Activated naive CD4-positive, alpha-beta T cell treated with anti-CD3 and anti-CD28 coated beads for 36 hours (primary cell): ENCODE measurements at regions not wholly inside any gene's neighbourhood (a gene's known extent, or its start where the extent isn't known, plus 50 kb on each side); places are given as distances from the start of the nearest gene placed in this dataset.
"Not testable (repeated sequence)": the region's sequence is repeated elsewhere in the genome, so short reads cannot be mapped to it uniquely, and the experiment has no call there.

Source experiments
- CTCF ChIA-PET: fragments of 350-600 bp; sonication (Branson Sonifier 250); formaldehyde crosslinking; loops from one replicate; lab custom pipeline; 2021; ENCODE audit warnings: antibody characterized with exemption; lab: Charles Lee
- DNase-seq: peaks from one replicate; pipeline ENCODE4 v3.0.0-alpha.2; 2020
- H3K27ac Mint-ChIP-seq: one replicate; pipeline ENCODE4 v1.8.0; 2021; ENCODE audit warnings: mild to moderate bottlenecking, mixed read lengths
- H3K27me3 Mint-ChIP-seq: one replicate; pipeline ENCODE4 v1.8.0; 2021; ENCODE audit warnings: low read depth, mixed read lengths
- H3K36me3 Mint-ChIP-seq: one replicate; pipeline ENCODE4 v1.8.0; 2021; ENCODE audit warnings: low read depth, mixed read lengths
- H3K4me1 Mint-ChIP-seq: one replicate; pipeline ENCODE4 v1.8.0; 2021; ENCODE audit warnings: low read depth, mixed read lengths
- H3K4me3 Mint-ChIP-seq: one replicate; pipeline ENCODE4 v1.8.0; 2021; ENCODE audit warnings: mild to moderate bottlenecking, moderate library complexity, mixed read lengths
- H3K9me3 Mint-ChIP-seq: one replicate; pipeline ENCODE4 v1.8.0; 2021; ENCODE audit warnings: mixed read lengths
- intact Hi-C: fragments of 100-400 bp; cut with micrococcal nuclease; formaldehyde crosslinking; loops from one replicate; pipeline ENCODE4 v1.15.1; 2023

GRCh38 chr3:181590939-181591338, 120.8 kb upstream of the SOX2 start:
- H3K27me3 Mint-ChIP-seq, DNase-seq, intact Hi-C loops, H3K4me1 Mint-ChIP-seq, CTCF ChIA-PET, H3K36me3 Mint-ChIP-seq, H3K4me3 Mint-ChIP-seq, H3K27ac Mint-ChIP-seq: not testable (repeated sequence)
- peaks cover 41% of the 10 kb centered on the region for H3K9me3 Mint-ChIP-seq

GRCh38 chr3:181582619-181583018, 129.1 kb upstream of the SOX2 start:
- no peaks in the 10 kb centered on the region for H3K36me3 Mint-ChIP-seq
- H3K9me3 Mint-ChIP-seq: peaks cover 13% of the 10 kb centered on the region
- intact Hi-C loops: no loop called here
- H3K27me3 Mint-ChIP-seq: no peaks in the 10 kb centered on the region
- no peak overlapping the region for H3K4me3 Mint-ChIP-seq
- CTCF ChIA-PET: interaction anchor here (0.7 kb wide), 1 partner anchor 183 kb away, joined by 3 read pairs; no protein-coding TSS in a partner anchor
- H3K4me1 Mint-ChIP-seq: no peaks in the 10 kb centered on the region
- no peak overlapping the region for H3K27ac Mint-ChIP-seq
- no peak for DNase-seq

- Mint-ChIP-seq H3K9me3 (peaks cover 6% of the 10 kb centered on the region), H3K27ac (no peak overlapping the region), H3K4me3 (no peak overlapping the region), H3K27me3 (no peaks in the 10 kb centered on the region), H3K36me3 (no peaks in the 10 kb centered on the region), H3K4me1 (no peaks in the 10 kb centered on the region)
- intact Hi-C loops: no loop called here
- CTCF ChIA-PET: no interaction called here
- no peak for DNase-seq
Observed at GRCh38 chr3:181581656-181582055, 130.1 kb upstream of the SOX2 start.

DNA sequence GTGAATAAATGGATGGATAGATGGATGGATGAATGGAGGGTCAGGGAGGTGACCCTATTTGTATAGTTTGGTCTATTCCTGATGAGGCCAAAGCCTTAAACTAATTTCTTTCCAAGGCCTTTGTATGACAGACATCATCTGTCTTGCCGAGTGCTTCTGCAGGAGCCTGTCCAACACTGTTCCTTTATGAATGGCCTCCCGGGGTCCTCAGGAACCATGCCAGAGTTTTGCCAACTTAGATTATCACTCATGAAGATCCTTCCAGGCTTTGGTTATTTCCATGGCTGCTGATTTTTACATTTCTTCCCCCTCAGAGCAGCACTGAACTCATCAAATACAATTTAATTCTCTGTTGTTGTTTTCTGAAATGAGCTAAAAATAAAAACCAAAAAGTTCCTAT, 133.0 kb upstream of the SOX2 start:
- CTCF ChIA-PET: no interaction called here
- Mint-ChIP-seq H3K27ac (no peak overlapping the region), H3K36me3 (no peaks in the 10 kb centered on the region), H3K4me3 (no peak overlapping the region), H3K27me3 (no peaks in the 10 kb centered on the region), H3K4me1 (no peaks in the 10 kb centered on the region), H3K9me3 (peaks cover 2% of the 10 kb centered on the region)
- DNase-seq: no peak
- intact Hi-C loops: no loop called here

DNA sequence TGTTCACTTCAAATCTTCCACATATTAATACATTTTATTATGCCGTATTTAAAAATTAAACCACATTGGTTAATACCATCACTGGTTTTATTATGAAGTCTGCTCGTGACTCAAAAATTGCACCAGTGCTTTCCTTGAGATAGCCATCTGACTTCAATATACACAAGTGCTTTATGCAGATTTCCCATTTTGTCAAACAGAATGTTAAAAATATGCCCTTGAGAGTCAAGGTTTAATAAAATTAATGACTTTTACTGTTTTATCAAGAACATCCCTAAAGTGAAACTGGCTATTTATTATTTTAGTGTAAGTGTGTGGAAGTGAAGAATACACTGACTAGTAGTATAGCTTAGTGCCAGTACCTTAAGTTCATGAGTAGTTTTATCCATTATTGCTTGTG, 139.3 kb upstream of the SOX2 start:
- peaks cover 2% of the 10 kb centered on the region for H3K9me3 Mint-ChIP-seq
- CTCF ChIA-PET: no interaction called here
- H3K4me1 Mint-ChIP-seq: no peaks in the 10 kb centered on the region
- no peak for DNase-seq
- no peaks in the 10 kb centered on the region for H3K36me3 Mint-ChIP-seq
- no peak overlapping the region for H3K4me3 Mint-ChIP-seq
- no peak overlapping the region for H3K27ac Mint-ChIP-seq
- intact Hi-C loops: no loop called here
- no peaks in the 10 kb centered on the region for H3K27me3 Mint-ChIP-seq

GRCh38 chr3:181570472-181570871, 141.3 kb upstream of the SOX2 start:
- Mint-ChIP-seq H3K9me3 (peaks cover 2% of the 10 kb centered on the region), H3K27ac (no peak overlapping the region), H3K4me1 (no peaks in the 10 kb centered on the region), H3K4me3 (no peak overlapping the region), H3K27me3 (no peaks in the 10 kb centered on the region), H3K36me3 (no peaks in the 10 kb centered on the region)
- no peak for DNase-seq
- CTCF ChIA-PET: no interaction called here
- intact Hi-C loops: no loop called here

DNA sequence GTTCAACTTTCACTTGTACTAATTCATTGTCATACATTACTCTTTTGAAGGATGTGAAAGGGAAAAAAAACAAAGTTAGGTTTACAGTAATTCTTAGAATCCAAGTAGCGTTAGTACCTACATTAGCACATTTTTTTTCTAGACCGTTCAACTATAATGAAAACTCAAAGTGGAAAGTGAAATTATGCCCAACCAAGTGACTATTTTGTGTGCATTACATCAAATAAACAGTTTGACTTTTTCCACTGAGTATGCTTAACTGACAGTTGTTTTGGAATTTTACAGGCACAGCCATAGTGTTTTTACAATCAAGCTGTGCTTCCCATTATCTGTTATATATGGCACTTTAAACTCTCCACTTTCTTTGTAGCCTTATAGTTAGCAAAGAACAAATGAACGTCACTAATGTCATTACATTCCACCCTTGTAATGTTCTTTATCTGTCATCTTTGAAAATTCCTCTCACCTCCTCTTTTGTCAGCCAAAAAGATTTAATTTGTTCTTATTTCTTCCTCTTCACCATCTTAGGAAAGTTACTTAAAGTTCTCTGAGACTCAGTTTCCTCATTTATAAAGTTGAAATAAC, 142.3 kb upstream of the SOX2 start:
- no peaks in the 10 kb centered on the region for H3K4me1 Mint-ChIP-seq
- peaks cover 2% of the 10 kb centered on the region for H3K9me3 Mint-ChIP-seq
- intact Hi-C loops: no loop called here
- no peaks in the 10 kb centered on the region for H3K27me3 Mint-ChIP-seq
- CTCF ChIA-PET: no interaction called here
- no peaks in the 10 kb centered on the region for H3K36me3 Mint-ChIP-seq
- no peak overlapping the region for H3K27ac Mint-ChIP-seq
- no peak overlapping the region for H3K4me3 Mint-ChIP-seq
- DNase-seq: no peak

GRCh38 chr3:181568693-181569092, 143.0 kb upstream of the SOX2 start:
- Mint-ChIP-seq H3K27me3 (no peaks in the 10 kb centered on the region), H3K9me3 (peaks cover 2% of the 10 kb centered on the region), H3K4me3 (no peak overlapping the region), H3K36me3 (no peaks in the 10 kb centered on the region), H3K27ac (no peak overlapping the region), H3K4me1 (no peaks in the 10 kb centered on the region)
- CTCF ChIA-PET: no interaction called here
- DNase-seq: no peak
- intact Hi-C loops: no loop called here

- no peak for DNase-seq
- no peaks in the 10 kb centered on the region for H3K4me1 Mint-ChIP-seq
- H3K27me3 Mint-ChIP-seq: no peaks in the 10 kb centered on the region
- CTCF ChIA-PET: no interaction called here
- H3K9me3 Mint-ChIP-seq: peaks cover 2% of the 10 kb centered on the region
- H3K36me3 Mint-ChIP-seq: no peaks in the 10 kb centered on the region
- H3K4me3 Mint-ChIP-seq: no peak overlapping the region
- intact Hi-C loops: no loop called here
- no peak overlapping the region for H3K27ac Mint-ChIP-seq
Observed at GRCh38 chr3:181568248-181568647, 143.5 kb upstream of the SOX2 start.

- no peak overlapping the region for H3K4me3 Mint-ChIP-seq
- H3K4me1 Mint-ChIP-seq: no peaks in the 10 kb centered on the region
- peaks cover 2% of the 10 kb centered on the region for H3K9me3 Mint-ChIP-seq
- no peak overlapping the region for H3K27ac Mint-ChIP-seq
- DNase-seq: no peak
- no peaks in the 10 kb centered on the region for H3K36me3 Mint-ChIP-seq
- CTCF ChIA-PET: no interaction called here
- intact Hi-C loops: no loop called here
- no peaks in the 10 kb centered on the region for H3K27me3 Mint-ChIP-seq
Observed at GRCh38 chr3:181567311-181568075, 144.2 kb upstream of the SOX2 start.

DNA sequence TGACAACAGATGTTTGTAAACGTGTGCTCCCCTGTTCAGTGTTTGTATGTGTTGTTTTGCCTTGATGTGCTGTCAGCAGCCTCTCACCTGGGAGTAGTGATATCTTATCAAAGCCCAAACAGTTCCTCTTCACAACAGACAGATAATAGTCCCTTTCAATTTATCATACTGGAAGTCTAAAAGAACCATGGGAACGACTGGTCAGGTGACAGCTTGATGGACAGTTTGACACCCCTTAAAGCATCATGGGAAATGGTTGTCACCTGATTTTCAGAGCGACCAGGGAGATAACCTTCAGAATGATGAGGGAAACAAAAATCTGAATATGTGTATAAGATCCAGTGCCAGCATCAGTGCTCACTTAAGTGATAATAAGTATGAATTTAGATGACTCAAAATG, 146.3 kb upstream of the SOX2 start:
- no peak for DNase-seq
- no peaks in the 10 kb centered on the region for H3K4me1 Mint-ChIP-seq
- H3K27me3 Mint-ChIP-seq: no peaks in the 10 kb centered on the region
- H3K4me3 Mint-ChIP-seq: no peak overlapping the region
- H3K9me3 Mint-ChIP-seq: peaks cover 3% of the 10 kb centered on the region
- H3K27ac Mint-ChIP-seq: no peak overlapping the region
- H3K36me3 Mint-ChIP-seq: no peaks in the 10 kb centered on the region
- intact Hi-C loops: no loop called here
- CTCF ChIA-PET: no interaction called here

DNA sequence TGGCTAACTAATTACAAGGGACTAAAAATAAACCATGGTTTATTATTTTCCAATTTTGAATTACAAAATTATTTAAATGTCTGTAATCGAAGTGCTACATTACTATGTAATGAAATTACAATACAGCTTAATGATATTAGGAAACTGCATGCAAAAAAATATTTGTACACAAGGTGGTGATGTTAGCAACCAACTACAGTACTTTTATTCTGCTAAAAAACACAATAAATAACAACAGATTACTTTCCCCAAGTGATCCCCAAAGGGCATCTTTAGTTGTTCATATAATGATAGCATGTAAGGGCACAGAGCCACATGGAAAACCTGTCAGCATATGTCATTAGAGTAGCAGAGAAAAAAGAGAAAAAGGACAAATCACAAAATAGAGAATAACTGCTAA, 147.5 kb upstream of the SOX2 start:
- CTCF ChIA-PET: no interaction called here
- Mint-ChIP-seq H3K4me1 (no peaks in the 10 kb centered on the region), H3K4me3 (no peak overlapping the region), H3K27me3 (no peaks in the 10 kb centered on the region), H3K27ac (no peak overlapping the region), H3K9me3 (peaks cover 1% of the 10 kb centered on the region), H3K36me3 (no peaks in the 10 kb centered on the region)
- intact Hi-C loops: no loop called here
- DNase-seq: no peak
